Fibroblast of the aortic adventitia (primary cell): ENCODE measurements at regions not wholly inside any gene's neighbourhood (a gene's known extent, or its start where the extent isn't known, plus 50 kb on each side); places are given as distances from the start of the nearest gene placed in this dataset.
A peak's percentile ranks its signal among the peaks of the same experiment; 100 is the strongest.

Experiments
- DNase-seq: peaks from one replicate; pipeline ENCODE4 v3.0.0-alpha.2; 2010; ENCODE audit warnings: low read depth
- H3K4me3 ChIP-seq: 2 replicates; pipeline ENCODE4 v1.5.1; 2011; ENCODE audit warnings: low read depth, mild to moderate bottlenecking, control low read depth, low read length, moderate library complexity
- CTCF ChIP-seq: IDR thresholded peaks from 2 replicates; pipeline ENCODE4 v1.5.1; 2011; ENCODE audit warnings: mild to moderate bottlenecking, low read length, control low read depth, inconsistent platforms; ENCODE audit not compliant: insufficient read depth

GRCh38 chr7:41786404-41786803, 83.5 kb upstream of the INHBA start:
- no peak for DNase-seq
- TF ChIP-seq CTCF = no peak
- no peak overlapping the region for H3K4me3 ChIP-seq

GRCh38 chr7:41785840-41786239, 83.0 kb upstream of the INHBA start:
- no peak for DNase-seq
- no peak for TF ChIP-seq CTCF
- no peak overlapping the region for H3K4me3 ChIP-seq

DNA sequence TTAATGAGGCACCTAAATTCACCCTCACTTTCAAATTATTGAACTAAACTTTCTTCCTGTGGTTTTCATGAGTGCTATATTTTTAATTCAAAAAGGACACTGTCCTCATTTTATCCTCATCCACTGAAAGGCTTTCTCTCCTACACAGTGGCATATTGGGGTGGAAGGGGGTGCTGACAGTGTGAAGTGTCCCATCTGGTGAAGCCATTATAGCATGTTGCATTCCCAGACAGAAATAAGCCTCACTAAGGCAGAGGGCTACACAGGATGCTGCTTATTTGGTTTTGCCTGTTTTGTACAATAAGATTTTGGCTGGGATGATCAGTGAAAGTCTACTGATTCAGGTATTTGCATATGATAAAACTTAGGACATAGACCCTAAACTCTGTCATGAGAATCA, 82.4 kb upstream of the INHBA start:
- no peak for DNase-seq
- TF ChIP-seq CTCF = no peak
- H3K4me3 ChIP-seq = no peak overlapping the region

- DNase-seq = peak; percentile 82
- H3K4me3 ChIP-seq = no peak overlapping the region
- TF ChIP-seq CTCF = no peak
Observed at GRCh38 chr7:41779918-41780317, 77.0 kb upstream of the INHBA start.

GRCh38 chr7:41777894-41778596, 75.2 kb upstream of the INHBA start:
- TF ChIP-seq CTCF = no peak
- DNase-seq = peak; percentile 32

DNA sequence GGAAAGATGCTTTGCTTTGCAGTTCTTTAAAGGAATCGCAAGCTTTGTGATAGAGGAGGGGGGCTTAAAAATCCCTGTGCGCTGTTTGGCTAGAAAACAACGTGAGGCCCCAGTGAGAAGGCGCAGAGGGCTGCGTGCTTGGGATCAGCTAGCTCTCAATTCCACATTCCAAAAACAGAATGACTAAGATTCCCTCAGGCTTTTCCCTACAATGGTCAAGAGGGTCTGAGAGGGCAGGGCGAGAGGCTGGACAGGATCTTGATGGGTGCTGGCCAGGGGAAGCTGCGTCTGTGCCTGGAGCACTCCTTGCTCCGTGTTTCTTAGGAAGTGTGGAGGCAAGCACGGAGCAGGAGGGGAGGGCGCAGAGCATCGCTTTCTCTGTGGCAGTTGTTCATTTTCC, 72.1 kb upstream of the INHBA start:
- TF ChIP-seq CTCF = no peak
- no peak overlapping the region for H3K4me3 ChIP-seq
- no peak for DNase-seq

More at GRCh38 chr7:41777894-41778596, 75.2 kb upstream of the INHBA start:
- no peak overlapping the region for H3K4me3 ChIP-seq

DNA sequence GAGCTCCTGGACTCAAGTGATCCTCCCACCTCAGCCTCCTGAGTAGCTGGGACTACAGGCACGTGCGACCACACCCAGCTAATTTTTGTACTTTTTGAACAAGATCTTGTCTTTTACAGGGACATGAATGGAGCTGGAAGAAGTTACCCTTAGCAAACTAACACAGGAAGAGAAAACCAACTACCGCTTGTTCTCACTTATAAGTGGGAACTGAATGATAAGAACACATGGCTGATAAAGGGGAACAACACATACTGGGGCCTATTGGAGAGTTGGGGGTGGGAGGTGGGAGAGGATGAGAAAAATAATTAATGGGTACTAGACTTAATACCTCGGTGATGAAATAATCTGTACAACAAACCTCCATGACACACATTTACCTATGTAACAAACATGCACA, 70.9 kb upstream of the INHBA start:
- no peak for TF ChIP-seq CTCF
- no peak for DNase-seq
- no peak overlapping the region for H3K4me3 ChIP-seq
